ENCODE measurements at regions not wholly inside any gene's neighbourhood (a gene's known extent, or its start where the extent isn't known, plus 50 kb on each side); places are given as distances from the start of the nearest gene placed in this dataset.

- Mint-ChIP-seq H3K4me1 (ENCODE audit: low read depth) (peaks cover 6% of the 10 kb centered on the region), H3K9me3 (no peaks in the 10 kb centered on the region), H3K27ac (no peak overlapping the region), H3K4me3 (no peak overlapping the region), H3K27me3 (peaks cover 31% of the 10 kb centered on the region), H3K36me3 (ENCODE audit: low read depth) (no peaks in the 10 kb centered on the region)
Observed at GRCh38 chr2:64359171-64359891, 94.6 kb upstream of the LGALSL start.

GRCh38 chr2:64359892-64360657 is 93.9 kb upstream of the LGALSL start:
- Mint-ChIP-seq H3K27ac (no peak overlapping the region), H3K36me3 (ENCODE audit: low read depth) (no peaks in the 10 kb centered on the region), H3K4me3 (no peak overlapping the region), H3K9me3 (no peaks in the 10 kb centered on the region), H3K27me3 (peaks cover 27% of the 10 kb centered on the region), H3K4me1 (ENCODE audit: low read depth) (peaks cover 6% of the 10 kb centered on the region)

- H3K27me3 Mint-ChIP-seq = peaks cover 18% of the 10 kb centered on the region
- H3K4me3 Mint-ChIP-seq = no peak overlapping the region
- no peaks in the 10 kb centered on the region for H3K36me3 Mint-ChIP-seq (ENCODE audit: low read depth)
- no peak overlapping the region for H3K27ac Mint-ChIP-seq
- peaks cover 6% of the 10 kb centered on the region for H3K4me1 Mint-ChIP-seq (ENCODE audit: low read depth)
- H3K9me3 Mint-ChIP-seq = no peaks in the 10 kb centered on the region
Observed at GRCh38 chr2:64361151-64361938, 92.6 kb upstream of the LGALSL start.

- H3K4me1 Mint-ChIP-seq (ENCODE audit: low read depth) = peaks cover 6% of the 10 kb centered on the region
- no peaks in the 10 kb centered on the region for H3K9me3 Mint-ChIP-seq
- peaks cover 6% of the 10 kb centered on the region for H3K27me3 Mint-ChIP-seq
- no peak overlapping the region for H3K27ac Mint-ChIP-seq
- no peak overlapping the region for H3K4me3 Mint-ChIP-seq
- H3K36me3 Mint-ChIP-seq (ENCODE audit: low read depth) = no peaks in the 10 kb centered on the region
Observed at GRCh38 chr2:64362562-64363026, 91.4 kb upstream of the LGALSL start.

- Mint-ChIP-seq H3K27me3 (peaks cover 3% of the 10 kb centered on the region), H3K27ac (no peak overlapping the region), H3K9me3 (no peaks in the 10 kb centered on the region), H3K36me3 (ENCODE audit: low read depth) (no peaks in the 10 kb centered on the region), H3K4me3 (no peak overlapping the region), H3K4me1 (ENCODE audit: low read depth) (peaks cover 6% of the 10 kb centered on the region)
Observed at GRCh38 chr2:64363140-64363539, 90.8 kb upstream of the LGALSL start.

- Mint-ChIP-seq H3K27me3 (peaks cover 1% of the 10 kb centered on the region), H3K36me3 (ENCODE audit: low read depth) (no peaks in the 10 kb centered on the region), H3K9me3 (no peaks in the 10 kb centered on the region), H3K4me3 (no peak overlapping the region), H3K27ac (no peak overlapping the region), H3K4me1 (ENCODE audit: low read depth) (peaks cover 6% of the 10 kb centered on the region)
Observed at GRCh38 chr2:64363848-64364247, 90.1 kb upstream of the LGALSL start.

GRCh38 chr2:64367444-64368232 is 86.3 kb upstream of the LGALSL start:
- H3K27me3 Mint-ChIP-seq = no peaks in the 10 kb centered on the region
- no peaks in the 10 kb centered on the region for H3K9me3 Mint-ChIP-seq
- no peaks in the 10 kb centered on the region for H3K4me1 Mint-ChIP-seq (ENCODE audit: low read depth)
- no peak overlapping the region for H3K4me3 Mint-ChIP-seq
- H3K27ac Mint-ChIP-seq = no peak overlapping the region
- H3K36me3 Mint-ChIP-seq (ENCODE audit: low read depth) = no peaks in the 10 kb centered on the region

GRCh38 chr2:64369706-64370105 is 84.3 kb upstream of the LGALSL start:
- Mint-ChIP-seq H3K4me1 (ENCODE audit: low read depth) (no peaks in the 10 kb centered on the region), H3K9me3 (no peaks in the 10 kb centered on the region), H3K27ac (no peak overlapping the region)

GRCh38 chr2:64371727-64372126 is 82.2 kb upstream of the LGALSL start:
- no peaks in the 10 kb centered on the region for H3K27me3 Mint-ChIP-seq
- H3K4me1 Mint-ChIP-seq (ENCODE audit: low read depth) = no peaks in the 10 kb centered on the region
- H3K27ac Mint-ChIP-seq = no peak overlapping the region
- H3K9me3 Mint-ChIP-seq = no peaks in the 10 kb centered on the region
- no peak overlapping the region for H3K4me3 Mint-ChIP-seq
- no peaks in the 10 kb centered on the region for H3K36me3 Mint-ChIP-seq (ENCODE audit: low read depth)

More at GRCh38 chr2:64369706-64370105, 84.3 kb upstream of the LGALSL start:
- Mint-ChIP-seq H3K36me3 (ENCODE audit: low read depth) (no peaks in the 10 kb centered on the region), H3K27me3 (no peaks in the 10 kb centered on the region), H3K4me3 (no peak overlapping the region)

- H3K4me3 Mint-ChIP-seq = no peak overlapping the region
- no peak overlapping the region for H3K27ac Mint-ChIP-seq
- H3K27me3 Mint-ChIP-seq = peaks cover 2% of the 10 kb centered on the region
- no peaks in the 10 kb centered on the region for H3K4me1 Mint-ChIP-seq (ENCODE audit: low read depth)
- no peaks in the 10 kb centered on the region for H3K36me3 Mint-ChIP-seq (ENCODE audit: low read depth)
- peaks cover 4% of the 10 kb centered on the region for H3K9me3 Mint-ChIP-seq
Observed at GRCh38 chr2:64374686-64375085, 79.3 kb upstream of the LGALSL start.

GRCh38 chr2:64376926-64377325 is 77.0 kb upstream of the LGALSL start:
- Mint-ChIP-seq H3K27ac (no peak overlapping the region), H3K36me3 (ENCODE audit: low read depth) (no peaks in the 10 kb centered on the region), H3K27me3 (peaks cover 10% of the 10 kb centered on the region), H3K4me1 (ENCODE audit: low read depth) (no peaks in the 10 kb centered on the region), H3K9me3 (peaks cover 4% of the 10 kb centered on the region), H3K4me3 (no peak overlapping the region)

- Mint-ChIP-seq H3K4me1 (ENCODE audit: low read depth) (no peaks in the 10 kb centered on the region), H3K9me3 (peaks cover 4% of the 10 kb centered on the region), H3K27me3 (peaks cover 10% of the 10 kb centered on the region), H3K27ac (no peak overlapping the region), H3K36me3 (ENCODE audit: low read depth) (no peaks in the 10 kb centered on the region), H3K4me3 (no peak overlapping the region)
Observed at GRCh38 chr2:64379186-64379585, 74.8 kb upstream of the LGALSL start.

GRCh38 chr2:64380853-64381527 is 73.0 kb upstream of the LGALSL start:
- no peak overlapping the region for H3K27ac Mint-ChIP-seq
- H3K36me3 Mint-ChIP-seq (ENCODE audit: low read depth) = no peaks in the 10 kb centered on the region
- peaks cover 4% of the 10 kb centered on the region for H3K9me3 Mint-ChIP-seq
- H3K4me1 Mint-ChIP-seq (ENCODE audit: low read depth) = no peaks in the 10 kb centered on the region
- H3K4me3 Mint-ChIP-seq = no peak overlapping the region
- peaks cover 10% of the 10 kb centered on the region for H3K27me3 Mint-ChIP-seq

GRCh38 chr2:64383016-64383591 is 70.9 kb upstream of the LGALSL start:
- no peak overlapping the region for H3K4me3 Mint-ChIP-seq
- no peaks in the 10 kb centered on the region for H3K36me3 Mint-ChIP-seq (ENCODE audit: low read depth)
- H3K27me3 Mint-ChIP-seq = peaks cover 10% of the 10 kb centered on the region
- H3K27ac Mint-ChIP-seq = no peak overlapping the region
- no peaks in the 10 kb centered on the region for H3K4me1 Mint-ChIP-seq (ENCODE audit: low read depth)
- no peaks in the 10 kb centered on the region for H3K9me3 Mint-ChIP-seq
